Skin of body (tissue), 1 donor: ENCODE measurements at regions not wholly inside any gene's neighbourhood (a gene's known extent, or its start where the extent isn't known, plus 50 kb on each side); places are given as distances from the start of the nearest gene placed in this dataset.

Experiments used
- DNase-seq: peaks from one replicate; lab custom pipeline; 2025; lab: John Stamatoyannopoulos, UW

DNA sequence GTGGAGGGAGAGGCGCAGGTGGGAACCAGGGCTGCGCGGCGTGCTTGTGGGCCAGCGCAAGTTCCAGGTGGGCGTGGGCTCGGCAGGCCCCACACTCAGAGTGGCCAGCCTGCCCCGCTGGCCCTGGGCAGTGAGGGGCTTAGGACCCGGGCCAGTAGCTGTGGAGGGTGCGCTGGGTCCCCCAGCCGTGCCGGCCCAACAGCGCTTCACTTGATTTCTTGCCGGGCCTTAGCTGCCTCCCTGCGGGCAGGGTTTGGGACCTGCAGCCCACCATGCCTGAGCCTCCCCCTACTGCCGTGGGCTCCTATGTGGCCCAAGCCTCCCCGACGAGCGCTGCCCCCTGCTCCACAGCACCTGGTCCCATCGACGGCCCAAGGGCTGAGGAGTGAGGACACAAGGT is 1636.9 kb upstream of the SLC39A10 start:
- no peak for DNase-seq

DNA sequence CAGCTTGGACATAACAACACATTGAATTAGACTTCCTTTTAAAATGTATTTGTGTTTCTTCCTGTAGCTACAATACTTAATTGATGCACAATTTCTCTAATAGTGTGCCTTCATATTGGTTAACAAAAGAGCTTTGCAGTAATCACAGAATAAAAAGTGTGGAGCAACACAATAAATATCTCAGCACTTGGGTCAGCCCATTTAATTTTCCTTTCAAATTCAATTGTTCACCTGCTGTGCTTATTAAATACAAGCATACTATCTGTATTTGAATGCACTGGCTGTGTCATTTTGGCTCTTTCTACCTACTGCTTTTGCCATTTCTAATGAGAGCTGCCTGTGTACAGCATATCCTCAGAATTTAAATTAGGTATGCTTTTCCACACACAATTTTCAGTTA is 1641.3 kb upstream of the SLC39A10 start:
- no peak for DNase-seq

DNA sequence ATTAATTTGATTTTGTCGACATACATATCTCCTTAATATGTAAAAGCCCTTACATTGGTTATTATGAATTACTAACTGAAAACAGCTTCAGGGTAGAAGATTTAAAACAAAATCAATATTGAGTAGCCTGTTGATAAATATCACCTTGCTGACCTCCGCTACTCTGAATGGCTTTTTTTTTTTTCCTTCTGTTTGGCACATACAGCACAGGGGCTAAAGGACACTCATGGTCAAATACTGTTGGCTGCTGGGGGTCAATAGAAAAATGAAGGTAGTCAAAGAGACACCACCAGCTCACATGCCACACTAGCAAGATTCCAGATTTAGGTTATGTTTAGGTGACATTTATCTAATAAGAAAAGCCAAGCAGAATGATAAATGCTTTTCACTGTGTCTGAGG is 1642.4 kb upstream of the SLC39A10 start:
- DNase-seq, result no peak

DNA sequence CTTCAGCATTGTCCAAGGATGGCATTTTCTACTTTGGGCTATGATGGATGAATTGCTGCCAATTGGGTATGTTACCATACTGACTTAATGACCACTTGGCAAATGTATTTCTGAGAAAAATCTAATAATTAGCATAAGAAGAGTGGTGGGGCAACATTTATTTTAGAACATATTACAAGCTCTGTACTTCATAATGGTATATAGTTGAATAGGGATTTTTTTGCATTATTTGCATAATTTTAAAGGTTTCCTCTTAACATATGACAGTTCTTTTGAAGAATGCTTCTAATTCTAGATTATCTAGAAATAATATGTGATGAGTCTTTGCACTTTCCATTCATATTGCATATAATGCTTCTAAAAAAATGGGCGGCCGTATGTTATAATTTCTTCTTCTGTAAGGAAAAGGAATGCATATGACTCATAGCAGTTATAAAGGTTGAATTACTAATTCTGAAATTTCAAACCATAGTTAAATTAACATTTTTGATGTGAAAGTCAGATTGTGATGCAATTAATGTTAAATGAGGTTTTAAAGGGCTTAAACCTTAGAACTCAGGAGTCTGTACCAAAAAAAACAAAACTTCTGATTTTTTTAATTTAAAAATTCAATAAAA is 1652.3 kb upstream of the SLC39A10 start:
- DNase-seq, result no peak

DNA sequence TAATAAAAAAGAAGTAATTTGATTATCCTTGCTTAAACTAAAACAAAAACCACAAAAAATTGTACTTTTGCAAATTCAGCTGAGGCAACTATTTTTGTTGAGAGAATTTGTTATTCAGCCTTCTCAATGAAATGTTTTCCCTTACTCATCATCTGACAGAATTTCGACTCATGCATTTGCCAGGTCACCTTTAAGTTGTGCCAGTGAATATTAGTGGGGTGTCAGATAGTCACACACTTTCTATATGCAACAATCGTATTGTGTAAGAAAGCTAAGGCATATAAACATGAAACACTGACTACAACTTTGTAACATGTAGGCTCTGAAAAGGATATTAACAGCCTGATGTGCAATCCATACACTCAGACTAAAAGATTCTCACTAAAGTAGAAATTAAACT is 1653.1 kb upstream of the SLC39A10 start:
- no peak for DNase-seq

DNA sequence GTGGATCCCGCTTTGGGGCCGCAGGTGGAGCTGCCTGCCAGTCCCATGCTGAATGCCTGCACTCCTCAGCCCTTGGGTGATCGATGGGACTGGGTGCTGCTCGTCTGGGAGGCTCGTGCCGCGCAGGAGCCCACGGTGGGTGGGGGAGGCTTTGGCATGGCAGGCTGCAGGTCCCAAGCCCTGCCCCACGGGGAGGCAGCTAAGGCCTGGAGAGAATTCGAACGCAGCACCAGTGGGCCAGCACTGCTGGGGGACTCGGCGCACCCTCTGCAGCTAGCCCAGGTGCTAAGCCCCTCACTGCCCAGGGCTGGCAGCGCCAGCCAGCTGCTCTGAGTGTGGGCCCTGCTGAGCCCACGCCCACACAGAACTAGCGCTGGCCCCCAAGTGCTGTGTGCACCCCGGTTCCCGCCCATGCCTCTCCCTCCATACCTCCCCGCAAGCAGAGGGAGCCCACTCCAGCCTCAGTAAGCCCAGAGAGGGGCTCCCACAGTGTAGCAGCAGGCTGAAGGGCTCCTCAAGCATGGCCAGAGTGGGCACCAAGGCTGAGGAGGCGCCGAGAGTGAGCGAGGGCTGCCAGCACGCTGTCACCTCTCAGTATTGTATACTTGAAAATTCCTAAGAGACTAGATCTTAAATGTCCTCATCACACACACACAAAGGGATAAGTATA is 1654.2 kb upstream of the SLC39A10 start:
- no peak for DNase-seq

DNA sequence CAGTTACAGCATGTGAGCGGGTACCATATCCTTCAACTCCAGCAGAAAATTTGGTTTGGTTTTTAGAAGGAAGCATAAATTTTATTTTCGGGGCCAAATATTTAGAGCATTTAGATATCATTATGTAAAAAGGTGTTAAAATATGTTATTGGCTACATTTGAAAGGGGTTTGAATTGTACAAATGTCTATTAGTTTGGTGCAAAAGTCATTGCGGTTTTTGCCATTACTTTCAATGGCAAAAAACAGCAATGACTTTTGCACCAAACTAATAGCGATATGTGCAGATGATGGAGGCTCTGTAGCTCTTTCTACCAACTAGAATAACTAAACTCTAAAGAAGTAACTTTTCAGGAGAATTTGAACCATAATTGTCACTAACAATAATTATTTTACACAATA is 1666.2 kb upstream of the SLC39A10 start:
- no peak for DNase-seq

DNA sequence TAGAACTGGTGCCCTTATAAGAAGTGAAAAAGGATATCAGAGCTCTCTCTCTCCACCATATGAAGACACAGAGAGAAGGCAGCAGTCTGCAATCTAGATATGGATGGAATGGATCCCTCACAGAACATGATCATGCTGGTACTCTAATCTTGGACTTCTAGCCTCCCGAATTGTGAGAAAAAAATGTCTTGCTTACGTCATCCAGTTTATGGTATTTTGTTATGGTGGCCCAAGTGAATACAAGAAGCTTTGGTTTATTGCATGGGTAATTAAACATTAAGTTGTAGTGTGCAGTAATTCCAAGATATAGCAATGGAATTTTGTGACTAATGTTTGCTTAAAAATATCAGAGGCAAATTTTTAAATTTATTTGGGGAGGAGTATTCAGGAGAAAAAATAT is 1667.4 kb upstream of the SLC39A10 start:
- DNase-seq, result no peak

DNA sequence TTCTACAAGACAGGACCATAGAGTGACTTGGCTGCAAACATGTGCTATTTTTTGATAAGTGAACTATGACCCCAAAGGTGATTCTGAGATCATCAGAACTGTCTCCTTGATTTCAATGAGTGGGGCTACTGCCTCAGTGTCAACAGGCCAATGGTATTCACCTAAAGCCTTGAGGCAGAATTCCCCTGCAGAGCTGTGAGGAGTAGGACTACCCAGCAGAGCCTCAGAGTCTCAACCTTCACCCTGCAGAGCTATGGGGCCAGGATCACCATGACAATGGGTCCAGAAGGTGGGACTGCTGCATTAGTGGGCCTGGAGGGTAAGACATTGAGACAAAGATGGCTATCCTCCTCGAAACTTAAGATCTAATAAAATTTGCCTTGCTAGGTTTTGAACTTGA is 1668.2 kb upstream of the SLC39A10 start:
- no peak for DNase-seq

DNA sequence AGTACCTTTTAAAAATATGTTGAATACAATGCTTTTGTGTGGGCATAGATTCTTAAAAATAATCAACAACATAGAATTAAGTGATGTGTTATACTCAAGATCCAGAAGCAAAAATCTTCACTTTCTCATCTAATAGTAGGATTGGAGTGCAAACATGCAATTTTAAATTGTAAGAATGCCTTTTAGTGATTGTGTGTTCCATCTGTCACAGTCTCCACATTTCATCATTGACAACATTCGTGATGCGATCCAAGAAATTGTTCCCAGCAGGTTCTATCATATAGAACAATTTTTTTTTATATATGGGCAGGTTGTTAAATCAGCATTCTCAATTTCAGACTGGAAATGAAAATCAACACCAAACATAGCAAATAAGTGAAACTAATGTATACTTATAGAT is 1671.8 kb upstream of the SLC39A10 start:
- DNase-seq, result no peak

DNA sequence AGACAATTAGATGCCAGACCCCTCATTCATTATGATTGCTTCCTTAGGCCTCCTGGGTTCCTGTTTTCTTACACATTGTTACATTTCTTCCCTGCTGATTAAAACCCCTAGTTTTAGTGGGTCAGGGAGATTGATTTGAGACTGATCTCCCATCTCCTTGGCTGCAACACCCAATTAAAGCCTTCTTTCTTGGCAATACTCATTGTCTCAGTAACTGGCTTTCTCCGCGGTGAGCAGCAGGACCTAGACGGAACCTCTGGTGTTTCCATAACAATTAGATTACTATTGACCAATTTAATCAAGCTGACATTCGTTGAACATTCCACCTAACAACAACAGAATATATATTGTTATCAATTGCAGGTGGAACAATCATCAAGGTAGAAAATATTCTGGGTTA is 1676.4 kb upstream of the SLC39A10 start:
- no peak for DNase-seq

DNA sequence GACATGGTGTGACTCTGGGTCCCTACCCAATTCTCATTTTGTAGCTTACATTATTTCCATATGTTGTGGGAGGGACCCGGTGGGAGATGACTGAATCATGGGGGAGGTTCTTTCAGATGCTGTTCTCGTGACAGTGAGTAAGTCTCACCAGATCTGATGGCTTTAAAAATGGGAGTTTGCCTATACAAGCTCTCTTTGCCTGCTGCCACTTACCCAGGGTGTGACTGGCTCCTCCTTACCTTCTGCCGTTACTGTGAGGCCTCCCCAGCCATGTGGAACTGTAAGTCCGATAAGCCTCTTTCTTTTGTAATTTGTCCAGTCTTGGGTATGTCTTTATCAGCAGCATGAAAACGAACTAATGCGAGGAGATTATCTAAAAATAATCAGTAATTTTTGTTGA is 1683.2 kb upstream of the SLC39A10 start:
- no peak for DNase-seq

DNA sequence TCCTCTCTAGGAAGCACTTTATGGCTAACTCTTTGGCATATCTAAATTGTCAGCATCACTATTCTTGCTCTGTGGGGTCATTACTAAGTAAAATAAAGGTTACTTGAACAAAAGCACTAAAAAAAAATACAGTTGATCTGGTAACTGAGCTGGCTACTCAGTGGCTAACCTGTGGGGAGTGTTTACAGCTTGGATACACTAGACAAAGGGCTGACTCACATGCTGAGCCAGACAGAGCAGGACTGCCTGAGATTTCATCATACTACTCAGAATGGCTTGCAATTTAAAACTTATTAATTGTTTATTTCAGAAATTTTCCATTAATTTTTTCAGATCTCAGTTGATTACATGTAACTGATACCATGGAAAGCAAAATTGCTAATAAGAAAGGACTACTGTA is 1690.4 kb upstream of the SLC39A10 start:
- no peak for DNase-seq

DNA sequence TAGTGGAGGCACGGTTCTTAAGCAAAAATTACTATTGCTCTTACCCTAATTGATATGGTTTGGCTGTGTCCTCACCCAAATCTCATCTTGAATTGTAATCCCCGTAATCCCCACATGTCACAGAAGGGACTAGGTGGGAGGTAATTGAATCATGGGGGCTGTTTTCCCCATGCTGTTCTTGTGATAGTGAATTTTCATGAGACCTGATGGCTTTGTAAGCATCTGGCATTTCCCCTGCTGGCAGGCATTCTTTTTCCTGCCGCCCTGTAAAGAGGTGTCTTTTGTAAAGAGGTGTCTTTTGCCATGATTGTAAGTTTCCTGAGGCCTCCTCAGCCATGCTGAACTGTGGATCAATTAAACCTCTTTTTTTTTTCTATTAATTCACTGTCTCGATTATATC is 1691.8 kb upstream of the SLC39A10 start:
- no peak for DNase-seq

DNA sequence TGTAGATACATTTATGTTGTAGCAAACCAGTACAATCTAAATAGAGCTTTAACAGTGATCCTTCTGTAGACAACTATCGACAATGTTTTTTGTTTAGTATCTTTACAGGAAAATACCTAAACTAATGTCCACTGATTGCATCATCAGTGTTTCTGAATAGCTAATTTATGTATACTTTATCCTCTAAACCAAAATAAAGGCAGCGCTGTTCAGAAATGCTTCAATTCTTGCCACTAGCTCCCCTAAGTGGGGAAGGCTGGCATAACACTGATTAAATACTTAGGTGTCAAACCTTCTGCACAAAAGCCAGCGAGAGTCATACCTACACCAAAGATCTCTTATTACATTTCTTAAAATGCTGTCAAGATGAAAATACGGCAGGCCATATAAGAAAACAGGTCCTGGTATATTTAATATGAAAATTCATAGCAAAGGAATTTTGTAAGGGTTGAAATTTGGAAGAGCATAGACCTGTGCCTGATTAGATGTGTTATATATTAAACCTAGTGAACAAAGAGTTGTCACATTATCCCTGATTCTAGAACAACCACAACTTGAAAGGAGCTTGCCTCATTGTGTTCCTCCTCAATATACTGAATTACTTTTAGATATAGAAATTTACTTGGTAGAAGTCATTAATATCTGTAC is 1693.4 kb upstream of the SLC39A10 start:
- no peak for DNase-seq

DNA sequence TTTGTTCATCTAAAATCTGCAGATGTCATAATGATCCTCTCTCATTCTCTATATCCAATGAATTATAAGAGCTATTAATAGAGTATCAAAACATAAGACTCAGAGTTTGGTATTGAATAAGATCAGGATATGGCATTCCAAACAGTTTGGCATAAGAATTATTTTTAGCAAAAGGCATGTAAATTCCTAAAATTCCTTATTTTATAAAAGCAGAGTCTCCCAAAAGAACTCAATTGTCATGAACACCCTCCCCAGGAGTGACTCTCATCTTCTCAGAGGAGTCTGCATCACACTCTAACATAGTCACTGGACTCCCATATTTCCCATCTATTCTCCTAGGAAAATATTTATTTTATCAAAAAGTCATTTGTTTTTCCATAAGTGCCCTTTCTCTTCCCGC is 1710.2 kb upstream of the SLC39A10 start:
- DNase-seq, result no peak

DNA sequence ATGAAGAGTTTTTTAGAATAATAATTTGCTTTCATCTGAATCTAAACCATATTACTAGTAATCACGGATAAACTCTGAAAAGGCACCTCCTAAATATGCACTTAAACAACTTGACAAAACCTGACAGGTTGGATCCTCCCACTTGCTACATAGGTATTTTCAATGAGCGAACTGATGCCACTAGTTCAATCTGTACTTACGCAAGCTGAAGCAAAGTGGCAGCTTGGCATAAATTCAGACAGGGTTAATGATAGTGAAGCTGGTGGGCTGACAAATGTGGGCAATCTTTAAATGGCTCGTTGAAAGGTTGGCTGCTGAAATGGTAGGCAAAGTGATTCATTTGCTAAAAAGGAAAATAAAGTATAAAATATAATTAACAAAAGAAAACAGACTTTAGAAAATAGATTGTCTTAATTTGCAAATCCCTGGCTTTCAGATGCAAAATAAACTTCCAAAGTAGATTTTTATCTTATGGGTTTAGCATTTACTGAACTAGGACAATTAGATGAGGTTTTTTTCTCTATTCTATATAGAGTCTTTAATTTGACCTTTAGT is 1713.5 kb upstream of the SLC39A10 start:
- no peak for DNase-seq

DNA sequence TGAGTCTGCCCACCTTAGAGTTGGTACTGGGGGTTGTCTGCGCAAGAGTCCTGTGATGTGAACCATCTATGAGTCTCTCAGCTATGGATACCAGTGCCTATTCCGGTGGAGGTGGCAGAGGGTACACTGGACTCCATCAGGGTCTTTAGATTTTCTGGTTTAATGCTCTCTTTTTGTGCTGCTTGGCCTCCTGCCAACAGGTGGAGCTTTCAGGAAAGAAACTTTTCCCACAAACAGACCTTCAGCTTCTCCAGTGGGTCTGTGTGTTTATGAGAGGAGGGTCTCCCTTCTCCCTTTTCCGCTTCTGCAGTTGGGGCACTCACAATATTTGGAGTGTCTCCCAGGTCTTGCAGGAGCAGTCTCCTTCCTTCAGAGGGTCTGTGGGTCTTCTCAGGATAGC is 1721.9 kb upstream of the SLC39A10 start:
- DNase-seq, result no peak

DNA sequence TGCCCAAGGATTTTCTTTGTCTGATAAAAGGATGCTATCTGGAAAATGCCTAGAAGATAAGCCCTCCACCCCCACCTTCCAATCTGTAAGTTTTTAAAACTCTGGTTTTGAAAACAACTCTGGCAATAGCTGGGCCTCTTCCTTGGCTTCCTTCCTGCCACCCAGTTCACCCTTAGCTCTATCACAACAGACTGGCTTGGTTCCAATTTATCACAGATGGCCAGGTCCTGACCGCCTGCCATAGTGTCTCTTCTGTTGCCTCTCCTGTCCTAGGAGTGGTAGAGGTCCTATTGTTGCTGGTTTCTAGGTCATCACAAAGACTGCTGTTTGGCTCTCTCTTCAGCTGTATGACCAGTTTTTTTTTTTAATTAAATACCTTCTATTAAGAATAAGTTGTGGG is 1727.9 kb upstream of the SLC39A10 start:
- no peak for DNase-seq

DNA sequence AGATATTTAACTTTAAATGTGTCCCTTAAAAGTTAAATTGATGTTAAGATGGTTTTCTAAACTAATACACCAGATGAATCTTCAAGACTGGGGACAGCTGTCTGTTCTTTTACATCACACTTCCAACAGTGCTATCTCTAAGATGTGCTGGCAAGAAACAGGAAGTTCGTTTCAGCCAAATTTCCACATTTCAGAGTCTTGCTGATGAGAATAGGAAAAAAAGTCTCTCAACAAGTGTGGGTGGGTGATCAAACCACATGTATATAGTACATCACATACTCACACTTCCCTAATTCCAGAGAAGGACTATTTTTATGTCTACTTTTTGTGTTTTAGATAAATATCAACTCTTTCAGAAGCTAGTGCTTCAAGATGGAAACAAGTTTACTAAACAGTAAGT is 1712.8 kb upstream of the TMEFF2 start:
- peak; percentile 49 for DNase-seq

DNA sequence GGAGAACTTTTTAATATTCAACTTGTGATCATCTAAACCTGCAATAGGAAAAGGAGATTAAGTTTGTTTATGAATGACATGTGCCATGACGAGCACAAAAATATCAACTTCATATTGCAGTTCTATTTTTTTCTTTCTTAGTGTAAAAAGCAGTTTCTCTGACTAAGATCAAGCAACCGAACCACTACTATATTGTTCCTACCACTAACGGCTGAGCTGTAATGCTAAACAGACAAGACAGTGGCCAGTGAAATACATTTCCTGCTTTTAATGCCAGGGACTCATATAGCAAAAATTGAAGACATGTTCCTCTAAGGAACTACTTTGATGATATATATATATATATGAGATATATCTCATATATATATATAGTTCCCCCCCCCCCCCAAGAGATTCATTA is 1705.6 kb upstream of the TMEFF2 start:
- no peak for DNase-seq

DNA sequence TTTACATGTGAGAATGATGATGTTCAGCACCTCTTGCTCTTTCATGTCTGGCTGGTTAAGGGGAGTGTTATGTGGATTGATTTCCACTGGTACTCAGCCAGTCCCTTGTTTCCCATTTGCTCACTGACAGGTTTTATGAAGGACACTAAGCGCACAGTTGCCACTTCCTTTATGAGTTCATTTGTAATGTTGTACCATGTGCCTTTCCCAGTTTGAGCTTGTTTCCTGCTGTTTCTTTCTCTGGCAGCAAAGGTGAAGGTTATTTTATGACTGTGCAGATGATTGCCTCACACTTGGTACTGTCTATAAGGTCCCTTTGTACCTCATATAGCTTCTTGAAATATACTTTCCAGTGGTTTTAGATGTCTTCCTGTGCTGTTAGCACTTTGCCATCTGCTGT is 1700.5 kb upstream of the TMEFF2 start:
- no peak for DNase-seq

DNA sequence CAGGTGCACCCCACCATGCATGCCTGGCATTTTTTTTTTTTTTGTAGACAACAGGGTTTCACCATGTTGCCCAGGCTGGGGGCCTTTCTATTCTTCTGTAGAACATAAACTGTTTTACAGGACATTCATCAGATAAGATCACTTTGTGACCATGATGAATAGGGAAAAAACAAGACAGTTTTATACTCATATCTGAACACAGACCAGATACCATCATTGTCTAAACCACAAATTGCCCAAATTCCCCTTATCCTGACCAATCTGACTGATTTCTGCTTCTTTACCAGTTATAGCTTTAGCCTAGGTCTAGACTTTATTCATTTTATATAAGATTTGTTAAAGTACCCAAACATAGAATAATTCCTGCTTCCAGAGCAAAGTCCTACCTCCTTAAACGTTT is 1699.3 kb upstream of the TMEFF2 start:
- no peak for DNase-seq
